Natural killer cell (primary cell): ENCODE measurements at regions not wholly inside any gene's neighbourhood (a gene's known extent, or its start where the extent isn't known, plus 50 kb on each side); places are given as distances from the start of the nearest gene placed in this dataset.

Source experiments
- ATAC-seq, 3 donors: fragments of 150-1000 bp in 2 of 3; fragments of 200-7000 bp in 1 of 3; cut with Tn5 transposase; 1 replicate in 1 of 3; 2 replicates in 2 of 3; pipeline ENCODE4 v1.10.0; 2021; ENCODE audit warnings: mild to moderate bottlenecking in 2 of 3, moderate library complexity in 2 of 3
- DNase-seq, 2 donors: peaks; one replicate each; pipeline versions ENCODE4 v3.0.0 to v3.0.0-alpha.2; 2013 to 2021; ENCODE audit warnings: mixed read lengths in 1 of 2
- H3K27ac ChIP-seq: one replicate; pipeline ENCODE4 v1.5.1; 2013; ENCODE audit warnings: mild to moderate bottlenecking, low read length
- H3K27me3 ChIP-seq: one replicate; pipeline ENCODE4 v1.6.1; 2013; ENCODE audit warnings: low read length; ENCODE audit not compliant: control insufficient read depth, insufficient read depth
- H3K36me3 ChIP-seq: one replicate; pipeline ENCODE4 v1.6.1; 2013; ENCODE audit warnings: low read length; ENCODE audit not compliant: control insufficient read depth, insufficient read depth
- H3K4me1 ChIP-seq: one replicate; pipeline ENCODE4 v1.6.1; 2013; ENCODE audit warnings: low read length; ENCODE audit not compliant: control insufficient read depth, insufficient read depth
- H3K4me3 ChIP-seq: one replicate; pipeline ENCODE4 v1.5.1; 2013; ENCODE audit warnings: low read length
- H3K9me3 ChIP-seq: one replicate; pipeline ENCODE4 v1.6.1; 2013; ENCODE audit warnings: low read length; ENCODE audit not compliant: control insufficient read depth, insufficient read depth
- H3K27ac Mint-ChIP-seq, 2 donors: one replicate each; pipeline ENCODE4 v1.8.0; 2022; ENCODE audit warnings: mild to moderate bottlenecking in 2 of 2, mixed read lengths in 2 of 2, moderate library complexity in 1 of 2
- H3K27me3 Mint-ChIP-seq, 2 donors: one replicate each; pipeline ENCODE4 v1.8.0; 2022; ENCODE audit warnings: low read depth in 2 of 2, mixed read lengths in 2 of 2
- H3K36me3 Mint-ChIP-seq: one replicate; pipeline ENCODE4 v1.8.0; 2022; ENCODE audit warnings: mixed read lengths
- H3K4me1 Mint-ChIP-seq, 2 donors: one replicate each; pipeline ENCODE4 v1.8.0; 2022; ENCODE audit warnings: mixed read lengths in 2 of 2
- H3K4me3 Mint-ChIP-seq: one replicate; pipeline ENCODE4 v1.8.0; 2022; ENCODE audit warnings: mild to moderate bottlenecking, moderate library complexity, mixed read lengths
- H3K9me3 Mint-ChIP-seq, 2 donors: one replicate each; pipeline ENCODE4 v1.8.0; 2022; ENCODE audit warnings: mixed read lengths in 2 of 2
- WGBS: methylation state at CpG from one replicate; pipeline ENCODE4 v1.1.7; 2013; ENCODE audit warnings: missing lambda C conversion rate; ENCODE audit not compliant: insufficient coverage; 5-methylcytosine and 5-hydroxymethylcytosine counted together
- intact Hi-C: fragments of 100-400 bp; cut with micrococcal nuclease; formaldehyde crosslinking; loops from one replicate; pipeline ENCODE4 v1.14.2; 2022
- TF ChIP-seq, protein P1 (sequence below): fragments of 200-600 bp; IDR thresholded peaks from one replicate; pipeline ENCODE4 v1.8.0; 2022; ENCODE audit warnings: antibody characterized with exemption

DNA sequence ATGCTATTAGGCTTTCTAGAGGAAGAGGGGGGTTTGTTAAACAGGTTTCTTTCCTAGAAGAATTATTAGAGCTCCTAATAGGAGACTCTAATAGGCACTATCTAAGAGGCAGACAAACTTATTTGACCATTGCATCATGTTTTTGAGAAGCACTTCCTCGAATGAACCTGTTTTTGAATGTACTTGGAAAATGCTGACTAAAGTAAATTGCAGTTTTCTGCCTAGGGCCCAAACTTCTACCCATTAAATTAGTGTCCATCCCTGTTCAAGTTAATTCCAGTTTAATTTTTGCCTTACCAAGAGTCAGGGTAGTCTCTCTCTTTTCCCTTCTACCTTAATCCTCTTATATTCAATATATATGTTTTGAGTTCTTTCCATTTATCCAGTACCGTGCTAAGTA, 1029.6 kb downstream of the TTLL7 start:
- H3K27ac ChIP-seq, result no peak overlapping the region
- intact Hi-C loops, result no loop called here
- no peaks in the 10 kb centered on the region for H3K36me3 ChIP-seq
- no peaks in the 10 kb centered on the region for H3K4me1 ChIP-seq
- DNase-seq (no peak), ATAC-seq (no peak)
- Mint-ChIP-seq H3K36me3 (no peaks in the 10 kb centered on the region), H3K27ac (no peak overlapping the region), H3K4me3 (no peak overlapping the region), H3K9me3 (peaks cover 4 to 7% of the 10 kb centered on the region in 2 donors), H3K4me1 (no peaks in the 10 kb centered on the region), H3K27me3 (no peaks in the 10 kb centered on the region)
- 33% methylated on average over 1 of the region's 2 CpGs for WGBS
- H3K9me3 ChIP-seq, result no peaks in the 10 kb centered on the region
- TF ChIP-seq, protein P1, sequence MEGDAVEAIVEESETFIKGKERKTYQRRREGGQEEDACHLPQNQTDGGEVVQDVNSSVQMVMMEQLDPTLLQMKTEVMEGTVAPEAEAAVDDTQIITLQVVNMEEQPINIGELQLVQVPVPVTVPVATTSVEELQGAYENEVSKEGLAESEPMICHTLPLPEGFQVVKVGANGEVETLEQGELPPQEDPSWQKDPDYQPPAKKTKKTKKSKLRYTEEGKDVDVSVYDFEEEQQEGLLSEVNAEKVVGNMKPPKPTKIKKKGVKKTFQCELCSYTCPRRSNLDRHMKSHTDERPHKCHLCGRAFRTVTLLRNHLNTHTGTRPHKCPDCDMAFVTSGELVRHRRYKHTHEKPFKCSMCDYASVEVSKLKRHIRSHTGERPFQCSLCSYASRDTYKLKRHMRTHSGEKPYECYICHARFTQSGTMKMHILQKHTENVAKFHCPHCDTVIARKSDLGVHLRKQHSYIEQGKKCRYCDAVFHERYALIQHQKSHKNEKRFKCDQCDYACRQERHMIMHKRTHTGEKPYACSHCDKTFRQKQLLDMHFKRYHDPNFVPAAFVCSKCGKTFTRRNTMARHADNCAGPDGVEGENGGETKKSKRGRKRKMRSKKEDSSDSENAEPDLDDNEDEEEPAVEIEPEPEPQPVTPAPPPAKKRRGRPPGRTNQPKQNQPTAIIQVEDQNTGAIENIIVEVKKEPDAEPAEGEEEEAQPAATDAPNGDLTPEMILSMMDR, result no peak
- H3K4me3 ChIP-seq, result no peak overlapping the region
- no peaks in the 10 kb centered on the region for H3K27me3 ChIP-seq

DNA sequence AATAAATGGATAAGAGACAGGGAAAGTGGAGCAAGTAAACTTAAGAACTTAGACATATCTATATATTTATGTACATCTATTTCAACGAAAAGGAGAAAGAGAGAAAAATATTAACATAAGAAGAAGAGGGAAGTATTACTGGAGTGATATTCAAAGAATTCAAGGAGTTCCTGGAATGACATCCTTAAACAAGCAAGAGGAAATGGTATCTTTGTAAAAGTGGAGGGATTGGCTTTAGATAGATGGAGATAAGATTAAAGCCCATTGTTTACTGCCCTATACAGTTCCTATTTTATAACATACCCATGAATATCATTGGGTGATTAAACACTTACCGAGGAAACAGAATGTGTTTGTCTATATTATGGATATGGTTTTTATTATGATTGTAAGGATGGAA, 1036.3 kb downstream of the TTLL7 start:
- Histone ChIP-seq H3K36me3 (no peaks in the 10 kb centered on the region), H3K9me3 (peaks cover 6% of the 10 kb centered on the region), H3K27ac (no peak overlapping the region), H3K4me3 (no peak overlapping the region), H3K4me1 (no peaks in the 10 kb centered on the region), H3K27me3 (no peaks in the 10 kb centered on the region)
- Mint-ChIP-seq H3K4me3 (no peak overlapping the region), H3K27me3 (no peaks in the 10 kb centered on the region), H3K36me3 (no peaks in the 10 kb centered on the region), H3K4me1 (no peaks in the 10 kb centered on the region), H3K9me3 (no peaks in the 10 kb centered on the region), H3K27ac (no peak overlapping the region)
- DNase-seq, result no peak
- no peak for ATAC-seq
- intact Hi-C loops, result no loop called here
- 71% methylated on average over 1 of the region's 2 CpGs for WGBS
- TF ChIP-seq, protein P1, result no peak

DNA sequence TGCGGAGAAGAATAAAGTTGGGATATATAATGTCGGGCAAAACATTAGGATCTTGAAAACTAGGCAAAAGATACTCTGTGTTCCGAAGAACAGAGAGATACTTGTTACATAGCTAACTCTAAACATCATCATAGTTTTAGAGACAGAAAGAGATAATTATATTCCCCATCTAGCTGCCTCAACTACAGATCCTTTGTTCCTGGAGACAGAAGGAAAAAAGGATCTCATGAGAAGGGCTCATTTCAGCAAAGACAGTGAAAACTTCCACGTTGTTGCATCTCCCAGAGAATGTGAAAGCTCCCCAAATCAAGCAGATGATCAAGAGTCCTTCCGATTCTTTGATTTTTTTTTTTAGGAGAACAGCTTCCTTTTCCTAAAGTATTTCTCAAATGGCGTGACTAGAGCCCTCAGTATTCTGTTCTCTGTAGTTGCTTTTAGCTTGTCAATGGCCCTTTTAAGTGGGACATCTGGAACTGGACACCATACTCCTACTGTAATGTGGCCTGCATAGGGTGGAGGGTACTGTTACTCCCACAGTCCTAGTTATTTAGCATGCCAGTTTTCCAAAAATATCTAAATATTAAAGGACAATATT, 1048.2 kb downstream of the TTLL7 start:
- intact Hi-C loops, result no loop called here
- no peaks in the 10 kb centered on the region for H3K4me1 Mint-ChIP-seq
- H3K36me3 Mint-ChIP-seq, result no peaks in the 10 kb centered on the region
- Histone ChIP-seq H3K27me3 (no peaks in the 10 kb centered on the region), H3K4me3 (no peak overlapping the region), H3K36me3 (no peaks in the 10 kb centered on the region), H3K27ac (no peak overlapping the region), H3K9me3 (no peaks in the 10 kb centered on the region), H3K4me1 (no peaks in the 10 kb centered on the region)
- no peak overlapping the region for H3K27ac Mint-ChIP-seq
- TF ChIP-seq, protein P1, result no peak
- WGBS, result 91% methylated on average over 3 of the region's 6 CpGs
- H3K27me3 Mint-ChIP-seq, result no peaks in the 10 kb centered on the region
- no peak for DNase-seq
- H3K4me3 Mint-ChIP-seq, result no peak overlapping the region
- ATAC-seq, result no peak
- peaks cover 5 to 8% of the 10 kb centered on the region in 2 donors for H3K9me3 Mint-ChIP-seq

DNA sequence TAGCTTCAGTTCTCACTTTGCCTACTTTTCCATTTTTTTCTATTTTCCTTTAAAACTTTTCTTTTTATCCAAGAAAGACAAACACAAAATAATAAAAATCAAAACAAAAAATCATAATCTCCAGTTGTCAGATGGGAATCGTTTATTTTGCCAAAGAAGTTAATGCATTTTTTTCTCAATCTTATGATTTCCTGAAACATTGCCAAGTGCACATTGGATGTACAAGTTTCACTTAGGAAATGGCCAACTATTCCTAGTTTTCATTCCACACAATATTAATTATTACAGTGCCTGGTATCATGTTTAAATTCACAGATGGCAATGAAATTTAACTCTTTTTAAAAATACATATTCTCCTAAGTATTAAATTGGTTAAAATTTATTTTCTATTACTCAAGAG, 1050.5 kb downstream of the TTLL7 start:
- H3K36me3 ChIP-seq, result no peaks in the 10 kb centered on the region
- intact Hi-C loops, result no loop called here
- H3K27me3 ChIP-seq, result no peaks in the 10 kb centered on the region
- no peak overlapping the region for H3K27ac ChIP-seq
- peaks cover 6 to 7% of the 10 kb centered on the region in 2 donors for H3K9me3 Mint-ChIP-seq
- no peak overlapping the region for H3K27ac Mint-ChIP-seq
- WGBS, result 58% methylated on average over 1 of the region's 1 CpG
- TF ChIP-seq, protein P1, result no peak
- DNase-seq (no peak), ATAC-seq (no peak)
- no peaks in the 10 kb centered on the region for H3K4me1 Mint-ChIP-seq
- no peaks in the 10 kb centered on the region for H3K36me3 Mint-ChIP-seq
- H3K9me3 ChIP-seq, result no peaks in the 10 kb centered on the region
- no peaks in the 10 kb centered on the region for H3K27me3 Mint-ChIP-seq
- H3K4me3 ChIP-seq, result no peak overlapping the region
- H3K4me1 ChIP-seq, result no peaks in the 10 kb centered on the region
- H3K4me3 Mint-ChIP-seq, result no peak overlapping the region
